ENCODE measurements at regions not wholly inside any gene's neighbourhood (a gene's known extent, or its start where the extent isn't known, plus 50 kb on each side); places are given as distances from the start of the nearest gene placed in this dataset.

DNA sequence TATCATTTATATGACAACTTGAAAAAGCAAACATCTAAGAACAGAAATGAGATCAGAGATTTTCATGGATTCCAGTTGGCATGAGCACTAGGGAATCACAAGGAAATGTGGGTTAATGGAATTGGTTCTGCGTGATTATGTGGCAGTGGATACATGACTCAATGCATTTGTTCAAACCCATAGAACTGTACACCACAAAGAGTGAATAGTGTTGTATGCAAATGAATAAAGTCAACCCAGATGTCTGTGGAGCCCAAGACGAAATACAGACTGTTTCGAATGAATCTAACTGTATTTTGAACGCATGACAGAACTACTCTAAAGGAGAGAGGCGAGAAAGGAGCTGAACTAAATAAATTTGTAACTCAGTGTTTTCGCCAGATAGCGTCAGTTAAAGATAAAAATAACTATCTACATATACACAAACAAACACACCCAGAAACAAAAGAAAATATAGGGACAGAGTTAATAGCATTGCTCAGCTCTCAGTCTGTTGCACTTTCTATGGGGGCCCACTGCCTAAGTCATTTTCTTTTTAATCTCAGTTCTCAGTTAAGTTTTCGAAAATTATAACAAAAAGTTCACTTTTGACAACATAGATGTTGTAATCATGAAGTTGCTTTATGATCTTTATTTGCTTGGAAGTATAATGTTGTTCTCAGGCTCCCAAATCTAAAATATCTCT, 636.7 kb upstream of the SEMA3D start:
- Histone ChIP-seq H3K79me2 (ENCODE audit: insufficient read depth, low read depth) (no peaks in the 10 kb centered on the region), H3K36me3 (ENCODE audit: insufficient read depth) (no peaks in the 10 kb centered on the region), H2AFZ (ENCODE audit: low read depth) (no peak overlapping the region), H4K20me1 (ENCODE audit: insufficient read depth) (no peaks in the 10 kb centered on the region), H3K4me1 (ENCODE audit: low read depth, poor library complexity, severe bottlenecking) (no peaks in the 10 kb centered on the region), H3K4me2 (no peak overlapping the region), H3K27me3 (ENCODE audit: insufficient read depth, low read depth) (no peaks in the 10 kb centered on the region), H3K4me3 (IDR thresholded peaks at IDR 0.05; ENCODE audit: insufficient read depth, low read depth, low read length) (no peak overlapping the region), H3K9ac (no peak overlapping the region), H3K27ac (no peak overlapping the region)
- TF ChIP-seq, protein P1, sequence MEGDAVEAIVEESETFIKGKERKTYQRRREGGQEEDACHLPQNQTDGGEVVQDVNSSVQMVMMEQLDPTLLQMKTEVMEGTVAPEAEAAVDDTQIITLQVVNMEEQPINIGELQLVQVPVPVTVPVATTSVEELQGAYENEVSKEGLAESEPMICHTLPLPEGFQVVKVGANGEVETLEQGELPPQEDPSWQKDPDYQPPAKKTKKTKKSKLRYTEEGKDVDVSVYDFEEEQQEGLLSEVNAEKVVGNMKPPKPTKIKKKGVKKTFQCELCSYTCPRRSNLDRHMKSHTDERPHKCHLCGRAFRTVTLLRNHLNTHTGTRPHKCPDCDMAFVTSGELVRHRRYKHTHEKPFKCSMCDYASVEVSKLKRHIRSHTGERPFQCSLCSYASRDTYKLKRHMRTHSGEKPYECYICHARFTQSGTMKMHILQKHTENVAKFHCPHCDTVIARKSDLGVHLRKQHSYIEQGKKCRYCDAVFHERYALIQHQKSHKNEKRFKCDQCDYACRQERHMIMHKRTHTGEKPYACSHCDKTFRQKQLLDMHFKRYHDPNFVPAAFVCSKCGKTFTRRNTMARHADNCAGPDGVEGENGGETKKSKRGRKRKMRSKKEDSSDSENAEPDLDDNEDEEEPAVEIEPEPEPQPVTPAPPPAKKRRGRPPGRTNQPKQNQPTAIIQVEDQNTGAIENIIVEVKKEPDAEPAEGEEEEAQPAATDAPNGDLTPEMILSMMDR (conservative IDR thresholded peaks at IDR 0.05; ENCODE audit: low read depth, low read length), result no peak

DNA sequence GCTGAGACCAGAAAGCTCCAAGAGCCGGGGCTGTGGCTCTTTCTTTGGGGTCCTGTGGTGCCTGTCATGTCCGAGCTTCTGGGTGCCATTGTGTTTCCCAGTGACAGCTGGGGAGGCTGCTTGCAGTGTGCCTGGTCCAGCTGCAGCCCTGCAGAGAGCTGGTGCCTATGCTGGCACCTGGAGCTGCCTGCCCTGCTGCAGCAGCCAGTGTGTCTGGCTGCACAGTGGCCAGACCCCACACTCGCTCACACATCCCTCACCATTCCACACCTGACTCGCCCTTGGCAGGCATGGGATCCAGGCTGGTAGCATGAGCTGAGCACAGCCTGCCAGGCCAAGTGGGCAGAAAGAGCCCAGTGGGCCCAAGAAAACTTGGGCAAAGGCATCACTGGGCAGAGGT, 635.1 kb upstream of the SEMA3D start:
- Histone ChIP-seq H2AFZ (ENCODE audit: low read depth) (0 out of 2 replicates have a peak overlapping the region, but pooled peaks have one; percentile 19), H3K79me2 (ENCODE audit: insufficient read depth, low read depth) (no peaks in the 10 kb centered on the region), H3K27ac (no peak overlapping the region), H3K9ac (no peak overlapping the region), H3K4me3 (IDR thresholded peaks at IDR 0.05; ENCODE audit: insufficient read depth, low read depth, low read length) (no peak overlapping the region), H4K20me1 (ENCODE audit: insufficient read depth) (no peaks in the 10 kb centered on the region), H3K36me3 (ENCODE audit: insufficient read depth) (no peaks in the 10 kb centered on the region), H3K4me1 (ENCODE audit: low read depth, poor library complexity, severe bottlenecking) (no peaks in the 10 kb centered on the region), H3K4me2 (no peak overlapping the region), H3K27me3 (ENCODE audit: insufficient read depth, low read depth) (no peaks in the 10 kb centered on the region)
- TF ChIP-seq, protein P1 (conservative IDR thresholded peaks at IDR 0.05; ENCODE audit: low read depth, low read length), result no peak

DNA sequence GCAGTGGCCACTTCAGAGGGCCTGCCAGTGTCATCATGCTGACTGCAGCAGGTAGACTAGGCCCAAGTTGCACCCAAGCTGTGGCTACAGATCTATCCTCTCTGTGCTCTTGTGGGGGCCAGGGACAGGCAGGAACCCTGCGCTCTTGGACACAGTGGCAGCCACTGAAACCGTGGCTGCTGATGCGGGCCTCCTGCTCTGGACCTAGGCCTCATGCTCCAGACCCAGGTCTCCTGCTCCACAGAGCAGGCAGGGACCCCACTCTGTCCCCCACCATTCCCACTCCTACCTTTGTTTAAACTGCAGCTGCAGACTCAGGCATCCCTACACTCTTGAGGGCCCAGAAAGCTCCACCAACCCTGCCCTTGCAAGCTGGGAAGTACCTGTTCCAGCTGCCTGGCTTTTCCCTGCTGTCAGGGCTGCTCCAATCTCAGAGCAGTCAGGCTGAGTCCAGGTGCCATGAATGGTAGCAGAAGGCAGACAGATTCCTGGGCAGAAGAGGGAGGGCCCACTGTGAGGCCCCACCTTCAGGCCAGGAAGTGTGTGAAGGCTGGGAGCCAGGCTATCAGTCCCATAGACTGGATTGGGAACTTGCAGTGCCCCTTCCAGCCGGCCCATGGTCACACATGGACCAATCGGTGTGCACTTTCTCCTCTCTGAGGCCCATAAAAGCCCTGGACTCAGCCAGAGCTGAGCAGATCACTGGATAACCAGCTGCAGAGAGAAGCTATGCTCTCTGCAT, 634.0 kb upstream of the SEMA3D start:
- H2AFZ ChIP-seq (ENCODE audit: low read depth), result peak overlapping the region; percentile 9; the same call in 1 of the 2 replicates

DNA sequence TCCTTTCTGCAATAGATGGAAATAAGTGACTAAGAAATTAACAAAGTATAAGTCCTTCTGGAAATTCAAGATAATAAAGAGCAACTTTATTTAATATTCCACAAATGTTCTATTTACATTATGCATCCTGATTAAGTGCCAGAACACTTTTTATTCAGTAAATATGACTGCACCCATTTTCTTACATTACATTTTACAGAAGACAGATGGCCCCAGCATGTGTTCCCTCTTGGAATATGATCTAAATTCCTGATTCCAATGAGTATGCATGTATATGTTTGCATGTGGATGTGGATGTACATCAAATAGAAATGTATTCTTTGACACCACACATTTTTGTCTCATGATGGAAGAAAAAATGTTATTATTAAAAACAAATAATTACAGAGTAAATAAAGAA, 628.7 kb upstream of the SEMA3D start:
- Histone ChIP-seq H3K79me2 (ENCODE audit: insufficient read depth, low read depth) (no peaks in the 10 kb centered on the region), H3K4me1 (ENCODE audit: low read depth, poor library complexity, severe bottlenecking) (no peaks in the 10 kb centered on the region), H3K9ac (no peak overlapping the region), H3K27ac (no peak overlapping the region), H3K4me2 (no peak overlapping the region), H3K4me3 (IDR thresholded peaks at IDR 0.05; ENCODE audit: insufficient read depth, low read depth, low read length) (no peak overlapping the region), H3K27me3 (ENCODE audit: insufficient read depth, low read depth) (no peaks in the 10 kb centered on the region), H3K36me3 (ENCODE audit: insufficient read depth) (no peaks in the 10 kb centered on the region), H2AFZ (ENCODE audit: low read depth) (no peak overlapping the region), H4K20me1 (ENCODE audit: insufficient read depth) (no peaks in the 10 kb centered on the region)
- TF ChIP-seq, protein P1 (conservative IDR thresholded peaks at IDR 0.05; ENCODE audit: low read depth, low read length), result no peak

More for the DNA sequence above, 634.0 kb upstream of the SEMA3D start:
- H3K4me2 ChIP-seq, result no peak overlapping the region
- no peaks in the 10 kb centered on the region for H3K36me3 ChIP-seq (ENCODE audit: insufficient read depth)
- no peaks in the 10 kb centered on the region for H4K20me1 ChIP-seq (ENCODE audit: insufficient read depth)
- TF ChIP-seq, protein P1 (conservative IDR thresholded peaks at IDR 0.05; ENCODE audit: low read depth, low read length), result no peak
- no peak overlapping the region for H3K4me3 ChIP-seq (IDR thresholded peaks at IDR 0.05; ENCODE audit: insufficient read depth, low read depth, low read length)
- H3K79me2 ChIP-seq (ENCODE audit: insufficient read depth, low read depth), result no peaks in the 10 kb centered on the region
- H3K4me1 ChIP-seq (ENCODE audit: low read depth, poor library complexity, severe bottlenecking), result no peaks in the 10 kb centered on the region
- no peak overlapping the region for H3K27ac ChIP-seq
- no peaks in the 10 kb centered on the region for H3K27me3 ChIP-seq (ENCODE audit: insufficient read depth, low read depth)
- H3K9ac ChIP-seq, result no peak overlapping the region
